ENCODE measurements at regions not wholly inside any gene's neighbourhood (a gene's known extent, or its start where the extent isn't known, plus 50 kb on each side); places are given as distances from the start of the nearest gene placed in this dataset.

DNA sequence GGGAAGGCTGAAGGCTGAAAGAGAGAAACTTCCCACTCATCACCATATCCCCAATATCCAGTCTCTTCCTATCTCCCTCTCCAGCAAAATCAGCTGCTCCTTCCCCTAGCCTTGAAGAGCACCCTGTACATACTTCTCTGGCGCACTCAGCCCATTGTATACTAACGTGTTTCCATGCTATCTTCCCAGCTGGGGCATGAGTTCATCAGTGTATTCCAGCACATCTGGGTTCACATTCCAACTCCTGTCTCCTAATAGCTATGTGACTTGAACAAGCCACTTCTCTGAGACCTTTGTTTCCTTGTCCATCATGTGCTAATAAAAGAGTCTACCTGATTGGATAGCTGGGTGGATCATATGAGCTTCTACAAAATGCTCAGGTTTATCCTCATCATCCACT, 51.1 kb upstream of the OLIG2 start:
- TF ChIP-seq, protein P1, sequence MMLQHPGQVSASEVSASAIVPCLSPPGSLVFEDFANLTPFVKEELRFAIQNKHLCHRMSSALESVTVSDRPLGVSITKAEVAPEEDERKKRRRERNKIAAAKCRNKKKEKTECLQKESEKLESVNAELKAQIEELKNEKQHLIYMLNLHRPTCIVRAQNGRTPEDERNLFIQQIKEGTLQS (IDR thresholded peaks at IDR 0.05), result no peak
- no peak for TF ChIP-seq POLR2A (IDR thresholded peaks at IDR 0.05; ENCODE audit: borderline replicate concordance, extremely low read depth, insufficient read depth, insufficient read length)
- TF ChIP-seq YY1 (IDR thresholded peaks at IDR 0.05; ENCODE audit: extremely low read depth, insufficient replicate concordance, low read depth, low read length), result no peak
- no peak for TF ChIP-seq EGR1 (IDR thresholded peaks at IDR 0.05; ENCODE audit: low read depth)
- TF ChIP-seq CEBPB (IDR thresholded peaks at IDR 0.05; ENCODE audit: low read depth), result no peak
- TF ChIP-seq, protein P2, sequence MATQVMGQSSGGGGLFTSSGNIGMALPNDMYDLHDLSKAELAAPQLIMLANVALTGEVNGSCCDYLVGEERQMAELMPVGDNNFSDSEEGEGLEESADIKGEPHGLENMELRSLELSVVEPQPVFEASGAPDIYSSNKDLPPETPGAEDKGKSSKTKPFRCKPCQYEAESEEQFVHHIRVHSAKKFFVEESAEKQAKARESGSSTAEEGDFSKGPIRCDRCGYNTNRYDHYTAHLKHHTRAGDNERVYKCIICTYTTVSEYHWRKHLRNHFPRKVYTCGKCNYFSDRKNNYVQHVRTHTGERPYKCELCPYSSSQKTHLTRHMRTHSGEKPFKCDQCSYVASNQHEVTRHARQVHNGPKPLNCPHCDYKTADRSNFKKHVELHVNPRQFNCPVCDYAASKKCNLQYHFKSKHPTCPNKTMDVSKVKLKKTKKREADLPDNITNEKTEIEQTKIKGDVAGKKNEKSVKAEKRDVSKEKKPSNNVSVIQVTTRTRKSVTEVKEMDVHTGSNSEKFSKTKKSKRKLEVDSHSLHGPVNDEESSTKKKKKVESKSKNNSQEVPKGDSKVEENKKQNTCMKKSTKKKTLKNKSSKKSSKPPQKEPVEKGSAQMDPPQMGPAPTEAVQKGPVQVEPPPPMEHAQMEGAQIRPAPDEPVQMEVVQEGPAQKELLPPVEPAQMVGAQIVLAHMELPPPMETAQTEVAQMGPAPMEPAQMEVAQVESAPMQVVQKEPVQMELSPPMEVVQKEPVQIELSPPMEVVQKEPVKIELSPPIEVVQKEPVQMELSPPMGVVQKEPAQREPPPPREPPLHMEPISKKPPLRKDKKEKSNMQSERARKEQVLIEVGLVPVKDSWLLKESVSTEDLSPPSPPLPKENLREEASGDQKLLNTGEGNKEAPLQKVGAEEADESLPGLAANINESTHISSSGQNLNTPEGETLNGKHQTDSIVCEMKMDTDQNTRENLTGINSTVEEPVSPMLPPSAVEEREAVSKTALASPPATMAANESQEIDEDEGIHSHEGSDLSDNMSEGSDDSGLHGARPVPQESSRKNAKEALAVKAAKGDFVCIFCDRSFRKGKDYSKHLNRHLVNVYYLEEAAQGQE (IDR thresholded peaks at IDR 0.05; ENCODE audit: low read depth), result no peak
- TF ChIP-seq RAD21 (IDR thresholded peaks at IDR 0.05; ENCODE audit: low read depth), result no peak
- no peak for TF ChIP-seq CBX3 (IDR thresholded peaks at IDR 0.05; ENCODE audit: low read depth)
- TF ChIP-seq JUND (IDR thresholded peaks at IDR 0.05), result no peak
- TF ChIP-seq, protein P3, sequence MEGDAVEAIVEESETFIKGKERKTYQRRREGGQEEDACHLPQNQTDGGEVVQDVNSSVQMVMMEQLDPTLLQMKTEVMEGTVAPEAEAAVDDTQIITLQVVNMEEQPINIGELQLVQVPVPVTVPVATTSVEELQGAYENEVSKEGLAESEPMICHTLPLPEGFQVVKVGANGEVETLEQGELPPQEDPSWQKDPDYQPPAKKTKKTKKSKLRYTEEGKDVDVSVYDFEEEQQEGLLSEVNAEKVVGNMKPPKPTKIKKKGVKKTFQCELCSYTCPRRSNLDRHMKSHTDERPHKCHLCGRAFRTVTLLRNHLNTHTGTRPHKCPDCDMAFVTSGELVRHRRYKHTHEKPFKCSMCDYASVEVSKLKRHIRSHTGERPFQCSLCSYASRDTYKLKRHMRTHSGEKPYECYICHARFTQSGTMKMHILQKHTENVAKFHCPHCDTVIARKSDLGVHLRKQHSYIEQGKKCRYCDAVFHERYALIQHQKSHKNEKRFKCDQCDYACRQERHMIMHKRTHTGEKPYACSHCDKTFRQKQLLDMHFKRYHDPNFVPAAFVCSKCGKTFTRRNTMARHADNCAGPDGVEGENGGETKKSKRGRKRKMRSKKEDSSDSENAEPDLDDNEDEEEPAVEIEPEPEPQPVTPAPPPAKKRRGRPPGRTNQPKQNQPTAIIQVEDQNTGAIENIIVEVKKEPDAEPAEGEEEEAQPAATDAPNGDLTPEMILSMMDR (IDR thresholded peaks at IDR 0.05 in 2 of 3, conservative IDR thresholded peaks at IDR 0.05 in 1 of 3; ENCODE audit: borderline replicate concordance in 1 of 3, insufficient read depth in 1 of 3, low read depth in 2 of 3, low read length in 2 of 3), result no peak
- no peak for TF ChIP-seq ZFX (IDR thresholded peaks at IDR 0.05)
- no peak for TF ChIP-seq EZH2phosphoT487 (IDR thresholded peaks at IDR 0.05; ENCODE audit: borderline replicate concordance)
- ChIA-PET RAD21 (ENCODE audit: low non-redundant PET in 1 of 2, low total read pairs in 2 of 2, uncharacterized antibody in 2 of 2, unreplicated experiment in 2 of 2) (no interaction called here), POLR2A (no interaction called here), CTCF (no interaction called here)
- no peak overlapping the region for H3K27ac ChIP-seq (ENCODE audit: low read depth, low read length)
- no TSS peak for BruUV-seq (replicated peaks)
- H3K9ac ChIP-seq (ENCODE audit: low read length), result no peak overlapping the region
- no peak overlapping the region for H3K4me3 ChIP-seq (replicated peaks in 1 of 2; ENCODE audit: low read depth in 1 of 2, low read length in 2 of 2)
- ATAC-seq, result no peak
- intact Hi-C loops (cut with micrococcal nuclease), result no loop called here
- H3K9me2 ChIP-seq (ENCODE audit: insufficient read depth), result no peaks in the 10 kb centered on the region
- peaks cover 31% of the 10 kb centered on the region for H3K27me3 ChIP-seq (ENCODE audit: insufficient read depth, low read length)
- H4K20me1 ChIP-seq (ENCODE audit: insufficient read depth), result no peaks in the 10 kb centered on the region
- no peak overlapping the region for H2AFZ ChIP-seq (ENCODE audit: low read depth, low read length, poor library complexity, severe bottlenecking)
- no peak for DNase-seq (ENCODE audit: low read depth, low spot score)
- no peaks in the 10 kb centered on the region for H3K4me1 ChIP-seq (ENCODE audit: control insufficient read depth in 1 of 2, insufficient read depth in 2 of 2, low read length in 2 of 2)
- H3K79me2 ChIP-seq (ENCODE audit: insufficient read depth, low read length), result no peaks in the 10 kb centered on the region
- no peaks in the 10 kb centered on the region for H3K9me3 ChIP-seq (ENCODE audit: control insufficient read depth in 1 of 2, insufficient read depth in 1 of 2, low read depth in 1 of 2, low read length in 2 of 2)
- no peak overlapping the region for H3K4me2 ChIP-seq (ENCODE audit: low read length)
- H3K36me3 ChIP-seq (ENCODE audit: control insufficient read depth in 1 of 2, insufficient read depth in 2 of 2, low read length in 2 of 2), result no peaks in the 10 kb centered on the region

All from HCT116 (cell line).